ENCODE measurements at regions not wholly inside any gene's neighbourhood (a gene's known extent, or its start where the extent isn't known, plus 50 kb on each side); places are given as distances from the start of the nearest gene placed in this dataset.

DNA sequence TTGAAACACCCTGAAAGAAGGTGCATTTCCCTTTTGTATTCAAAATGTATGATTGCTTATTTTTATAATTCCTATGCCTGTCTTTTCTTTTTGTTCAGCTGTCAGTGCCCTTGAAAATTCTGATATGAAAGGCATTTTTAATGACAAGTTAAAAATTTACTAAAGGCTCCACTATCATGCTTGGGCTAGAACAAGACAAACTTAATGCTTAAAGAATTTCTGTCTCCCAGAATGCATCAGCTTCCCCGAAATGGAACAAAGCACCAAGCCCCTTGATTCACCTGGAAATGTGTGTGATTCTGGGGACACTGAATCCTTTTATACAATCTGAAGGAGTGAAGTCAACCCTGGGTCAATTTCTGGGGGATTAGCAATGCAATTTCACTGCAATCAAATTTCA is 457.5 kb downstream of the LMO4 start:
- ChIA-PET POLR2A (interaction anchor here (0.6 to 0.7 kb wide), 2 partner anchors 140 to 1437 kb away, joined by 3 read pairs; no protein-coding TSS in a partner anchor), CTCF (interaction anchor here (1.7 kb wide), 1 partner anchor 167 kb away, joined by 7 read pairs; no protein-coding TSS in a partner anchor)
- Mint-ChIP-seq H3K4me1 (ENCODE audit: insufficient read depth, unreplicated experiment) (no peaks in the 10 kb centered on the region), H3K36me3 (ENCODE audit: insufficient read depth, unreplicated experiment) (no peaks in the 10 kb centered on the region), H3K27me3 (ENCODE audit: insufficient read depth, unreplicated experiment) (no peaks in the 10 kb centered on the region), H3K4me3 (ENCODE audit: unreplicated experiment) (no peak overlapping the region), H3K9me3 (ENCODE audit: unreplicated experiment) (no peaks in the 10 kb centered on the region), H3K27ac (ENCODE audit: low read depth, unreplicated experiment) (no peak overlapping the region)
- no peak for TF ChIP-seq CTCF (IDR thresholded peaks at IDR 0.05; ENCODE audit: unreplicated experiment)
- DNase-seq (ENCODE audit: unreplicated experiment), result no peak
- intact Hi-C loops (cut with micrococcal nuclease), result no loop called here
- BruUV-seq (replicated peaks), result no TSS peak

DNA sequence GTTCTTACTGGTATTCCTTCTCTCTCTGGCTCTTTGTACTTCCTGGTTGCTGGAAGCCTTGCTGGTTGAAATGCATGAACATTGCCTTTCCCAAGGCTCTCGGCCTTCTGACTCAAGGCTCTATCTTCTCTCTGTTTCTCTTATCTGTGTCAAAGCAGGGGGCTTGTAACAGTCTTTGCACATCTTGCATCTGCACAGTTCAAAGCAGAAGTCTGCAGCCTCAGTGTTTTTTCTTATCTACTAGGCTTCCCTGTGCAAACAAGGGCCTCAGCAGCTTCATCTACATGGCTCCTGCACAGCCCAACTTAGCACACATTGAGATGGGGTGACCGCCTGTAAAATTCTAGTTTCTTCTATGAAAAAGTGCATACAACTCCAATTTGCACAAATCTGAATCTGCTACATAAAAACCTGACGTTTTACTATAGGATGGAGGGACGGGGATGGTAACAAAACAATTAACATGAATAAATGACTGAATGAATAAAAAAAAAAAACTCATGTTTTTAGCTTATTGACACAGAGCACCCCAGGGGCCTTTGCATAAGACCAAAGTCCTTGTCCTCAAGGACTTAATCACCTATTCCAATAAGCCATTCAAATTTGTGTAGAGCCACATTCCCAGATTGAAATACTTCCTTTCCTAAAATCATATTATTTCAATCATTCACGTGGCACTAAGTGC is 458.3 kb downstream of the LMO4 start:
- ChIA-PET POLR2A (no interaction called here), CTCF (interaction anchor here (1.7 kb wide), 1 partner anchor 167 kb away, joined by 7 read pairs; no protein-coding TSS in a partner anchor)
- no TSS peak for BruUV-seq (replicated peaks)
- no peaks in the 10 kb centered on the region for H3K9me3 Mint-ChIP-seq (ENCODE audit: unreplicated experiment)
- no peak overlapping the region for H3K27ac Mint-ChIP-seq (ENCODE audit: low read depth, unreplicated experiment)
- intact Hi-C loops (cut with micrococcal nuclease), result loop anchor here (1.0 kb wide), 1 partner anchor 166 kb away; no protein-coding TSS in a partner anchor
- no peaks in the 10 kb centered on the region for H3K27me3 Mint-ChIP-seq (ENCODE audit: insufficient read depth, unreplicated experiment)
- H3K36me3 Mint-ChIP-seq (ENCODE audit: insufficient read depth, unreplicated experiment), result no peaks in the 10 kb centered on the region
- DNase-seq (ENCODE audit: unreplicated experiment), result no peak
- H3K4me1 Mint-ChIP-seq (ENCODE audit: insufficient read depth, unreplicated experiment), result no peaks in the 10 kb centered on the region
- no peak overlapping the region for H3K4me3 Mint-ChIP-seq (ENCODE audit: unreplicated experiment)
- TF ChIP-seq CTCF (IDR thresholded peaks at IDR 0.05; ENCODE audit: unreplicated experiment), result no peak

DNA sequence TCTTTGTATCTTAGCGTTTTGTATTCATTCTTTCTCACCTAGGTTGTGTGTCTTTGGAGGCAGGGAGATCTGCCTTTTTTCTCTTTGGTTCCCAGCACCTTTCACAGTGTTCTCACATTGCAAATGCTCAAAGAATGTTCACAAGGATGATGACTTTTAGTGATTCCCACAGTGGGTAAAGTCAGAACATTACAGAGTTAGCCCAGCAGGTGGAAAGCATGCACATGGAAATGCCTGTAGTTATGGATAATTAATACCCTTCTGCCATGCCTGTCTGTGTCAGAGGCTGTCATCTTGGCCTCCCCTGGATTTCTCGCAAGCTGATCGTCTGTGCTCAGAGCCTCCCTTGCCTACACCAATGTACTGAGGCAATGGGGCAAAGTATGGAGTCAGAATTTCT is 458.9 kb downstream of the LMO4 start:
- no peak overlapping the region for H3K27ac Mint-ChIP-seq (ENCODE audit: low read depth, unreplicated experiment)
- CTCF ChIA-PET, result interaction anchor here (0.9 to 1.7 kb wide), 2 partner anchors 166 to 603 kb away, joined by 3 to 7 read pairs; no protein-coding TSS in a partner anchor
- TF ChIP-seq CTCF (IDR thresholded peaks at IDR 0.05; ENCODE audit: unreplicated experiment), result no peak

GRCh38 chr1:87790756-87791155 is 462.1 kb downstream of the LMO4 start:
- TF ChIP-seq CTCF (IDR thresholded peaks at IDR 0.05; ENCODE audit: unreplicated experiment), result no peak
- CTCF ChIA-PET, result interaction anchor here (0.7 to 1.6 kb wide), 3 partner anchors 10 to 163 kb away, joined by 3 to 5 read pairs (median 3); no protein-coding TSS in a partner anchor
- intact Hi-C loops (cut with micrococcal nuclease), result no loop called here
- H3K9me3 Mint-ChIP-seq (ENCODE audit: unreplicated experiment), result no peaks in the 10 kb centered on the region
- no TSS peak for BruUV-seq (replicated peaks)
- POLR2A ChIA-PET, result interaction anchor here (0.6 kb wide), 1 partner anchor 695 kb away, joined by 4 read pairs; no protein-coding TSS in a partner anchor
- no peak overlapping the region for H3K27ac Mint-ChIP-seq (ENCODE audit: low read depth, unreplicated experiment)
- H3K36me3 Mint-ChIP-seq (ENCODE audit: insufficient read depth, unreplicated experiment), result no peaks in the 10 kb centered on the region
- no peak overlapping the region for H3K4me3 Mint-ChIP-seq (ENCODE audit: unreplicated experiment)
- H3K27me3 Mint-ChIP-seq (ENCODE audit: insufficient read depth, unreplicated experiment), result no peaks in the 10 kb centered on the region
- H3K4me1 Mint-ChIP-seq (ENCODE audit: insufficient read depth, unreplicated experiment), result peaks cover 12% of the 10 kb centered on the region
- DNase-seq (ENCODE audit: unreplicated experiment), result no peak

More for the DNA sequence above, 458.9 kb downstream of the LMO4 start:
- Mint-ChIP-seq H3K27me3 (ENCODE audit: insufficient read depth, unreplicated experiment) (no peaks in the 10 kb centered on the region), H3K4me3 (ENCODE audit: unreplicated experiment) (no peak overlapping the region), H3K36me3 (ENCODE audit: insufficient read depth, unreplicated experiment) (no peaks in the 10 kb centered on the region), H3K4me1 (ENCODE audit: insufficient read depth, unreplicated experiment) (no peaks in the 10 kb centered on the region), H3K9me3 (ENCODE audit: unreplicated experiment) (no peaks in the 10 kb centered on the region)
- intact Hi-C loops (cut with micrococcal nuclease), result loop anchor here (1.0 kb wide), 1 partner anchor 166 kb away; no protein-coding TSS in a partner anchor
- no TSS peak for BruUV-seq (replicated peaks)
- POLR2A ChIA-PET, result no interaction called here
- DNase-seq (ENCODE audit: unreplicated experiment), result no peak

All from MCF 10A (cell line).